H9 (cell line): ENCODE measurements at regions not wholly inside any gene's neighbourhood (a gene's known extent, or its start where the extent isn't known, plus 50 kb on each side); places are given as distances from the start of the nearest gene placed in this dataset.

Source experiments
- DNase-seq: peaks from one replicate; pipeline ENCODE4 v3.0.0-alpha.2; 2017
- H2AFZ ChIP-seq: one replicate; pipeline ENCODE4 v1.6.1; 2013; ENCODE audit warnings: mild to moderate bottlenecking, low read length, control low read depth, moderate library complexity
- H2AK5ac ChIP-seq: 2 replicates; pipeline ENCODE4 v1.6.1; 2013; ENCODE audit warnings: low read length, control low read depth, mixed read lengths; ENCODE audit not compliant: insufficient read length
- H2BK120ac ChIP-seq: one replicate; pipeline ENCODE4 v1.6.1; 2013; ENCODE audit warnings: low read depth, mild to moderate bottlenecking, low read length, control low read depth, inconsistent platforms; ENCODE audit not compliant: poor library complexity, severe bottlenecking
- H2BK12ac ChIP-seq: 2 replicates; pipeline ENCODE4 v1.6.1; 2013; ENCODE audit warnings: low read length, control low read depth, mixed read lengths, low read depth; ENCODE audit not compliant: insufficient read length
- H2BK15ac ChIP-seq: 2 replicates; pipeline ENCODE4 v1.6.1; 2013; ENCODE audit warnings: low read depth, low read length, control low read depth
- H2BK20ac ChIP-seq: one replicate; pipeline ENCODE4 v1.6.1; 2013; ENCODE audit warnings: low read depth, mild to moderate bottlenecking, low read length, control low read depth, inconsistent platforms; ENCODE audit not compliant: poor library complexity, severe bottlenecking
- H2BK5ac ChIP-seq: 2 replicates; pipeline ENCODE4 v1.6.1; 2013; ENCODE audit warnings: low read length, control low read depth, mixed read lengths; ENCODE audit not compliant: insufficient read length
- H3K14ac ChIP-seq: 2 replicates; pipeline ENCODE4 v1.6.1; 2013; ENCODE audit warnings: low read length, control low read depth; ENCODE audit not compliant: insufficient read depth
- H3K18ac ChIP-seq: 2 replicates; pipeline ENCODE4 v1.6.1; 2013; ENCODE audit warnings: low read depth, mild to moderate bottlenecking, mixed read lengths, low read length, control low read depth; ENCODE audit not compliant: insufficient read length
- H3K23ac ChIP-seq: 2 replicates; pipeline ENCODE4 v1.6.1; 2013; ENCODE audit warnings: low read length, control low read depth, mixed read lengths, low read depth; ENCODE audit not compliant: insufficient read length
- H3K23me2 ChIP-seq: 2 replicates; pipeline ENCODE4 v1.6.1; 2013; ENCODE audit warnings: low read depth, mild to moderate bottlenecking, mixed read lengths, low read length, control low read depth; ENCODE audit not compliant: insufficient read length, poor library complexity, severe bottlenecking
- H3K27ac ChIP-seq: 2 replicates; pipeline ENCODE4 v1.5.1; 2013; ENCODE audit warnings: low read length, control low read depth, mixed read lengths, low read depth; ENCODE audit not compliant: insufficient read length
- H3K27me3 ChIP-seq: 2 replicates; pipeline ENCODE4 v1.6.1; 2013; ENCODE audit warnings: low read length, control low read depth, inconsistent platforms; ENCODE audit not compliant: insufficient read depth
- H3K4ac ChIP-seq: 2 replicates; pipeline ENCODE4 v1.6.1; 2013; ENCODE audit warnings: low read depth, mild to moderate bottlenecking, control low read depth, inconsistent platforms, low read length, moderate library complexity
- H3K4me1 ChIP-seq: 2 replicates; pipeline ENCODE4 v1.6.1; 2013; ENCODE audit warnings: low read length, control low read depth, inconsistent platforms; ENCODE audit not compliant: insufficient read depth
- H3K4me2 ChIP-seq: 2 replicates; pipeline ENCODE4 v1.6.1; 2013; ENCODE audit warnings: low read length, control low read depth, mixed read lengths; ENCODE audit not compliant: insufficient read length, insufficient read depth
- H3K56ac ChIP-seq: 2 replicates; pipeline ENCODE4 v1.6.1; 2013; ENCODE audit warnings: low read depth, mild to moderate bottlenecking, mixed read lengths, low read length, control low read depth; ENCODE audit not compliant: insufficient read length
- H3K79me1 ChIP-seq: 2 replicates; pipeline ENCODE4 v1.6.1; 2013; ENCODE audit warnings: low read depth, mild to moderate bottlenecking, moderate library complexity, low read length, control low read depth, inconsistent platforms; ENCODE audit not compliant: insufficient read depth, poor library complexity, severe bottlenecking
- H3K79me2 ChIP-seq: 2 replicates; pipeline ENCODE4 v1.6.1; 2013; ENCODE audit warnings: low read length, control low read depth, inconsistent platforms; ENCODE audit not compliant: insufficient read depth
- H3K9ac ChIP-seq: 2 replicates; pipeline ENCODE4 v1.6.1; 2013; ENCODE audit warnings: low read length, control low read depth, mixed read lengths; ENCODE audit not compliant: insufficient read length; ENCODE audit errors: extremely low read depth
- H3K9me3 ChIP-seq: one replicate; pipeline ENCODE4 v1.6.1; 2013; ENCODE audit warnings: low read depth, low read length, inconsistent platforms; ENCODE audit not compliant: control insufficient read depth
- H3T11ph ChIP-seq: one replicate; pipeline ENCODE4 v1.6.1; 2013; ENCODE audit warnings: mild to moderate bottlenecking, low read length, control low read depth, inconsistent platforms
- H4K20me1 ChIP-seq: one replicate; pipeline ENCODE4 v1.6.1; 2013; ENCODE audit not compliant: control insufficient read depth, insufficient read length, insufficient read depth
- H4K5ac ChIP-seq: 2 replicates; pipeline ENCODE4 v1.6.1; 2013; ENCODE audit warnings: low read depth, mild to moderate bottlenecking, mixed read lengths, low read length, control low read depth; ENCODE audit not compliant: insufficient read length
- H4K8ac ChIP-seq: replicated peaks from 2 replicates; pipeline ENCODE4 v1.6.1; 2013; ENCODE audit warnings: low read length, control low read depth, mixed read lengths, low read depth; ENCODE audit not compliant: insufficient read length
- H4K91ac ChIP-seq: 2 replicates; pipeline ENCODE4 v1.6.1; 2013; ENCODE audit warnings: low read depth, mild to moderate bottlenecking, moderate library complexity, mixed read lengths, low read length, control low read depth; ENCODE audit not compliant: insufficient read length
- H3K27ac Mint-ChIP-seq, 3 experiments: 2 replicates in 2 of 3; 3 replicates in 1 of 3; pipeline ENCODE4 v1.8.0; 2020 to 2021; ENCODE audit warnings: mixed read lengths in 3 of 3, mild to moderate bottlenecking in 1 of 3, moderate library complexity in 1 of 3
- H3K27me3 Mint-ChIP-seq: 2 replicates; pipeline ENCODE4 v1.8.0; 2021; ENCODE audit warnings: low read depth, mild to moderate bottlenecking, moderate library complexity, mixed read lengths
- H3K36me3 Mint-ChIP-seq, 3 experiments: 2 replicates in 2 of 3; 3 replicates in 1 of 3; pipeline ENCODE4 v1.8.0; 2020 to 2021; ENCODE audit warnings: low read depth in 3 of 3, mixed read lengths in 3 of 3; ENCODE audit not compliant: insufficient read depth in 1 of 3
- H3K4me1 Mint-ChIP-seq, 2 experiments: 2 replicates each; pipeline ENCODE4 v1.8.0; 2020; ENCODE audit warnings: mixed read lengths in 2 of 2
- H3K4me3 Mint-ChIP-seq, 2 experiments: 2 replicates in 1 of 2; 3 replicates in 1 of 2; pipeline ENCODE4 v1.8.0; 2020 to 2021; ENCODE audit warnings: mild to moderate bottlenecking in 2 of 2, mixed read lengths in 2 of 2, moderate library complexity in 1 of 2
- H3K9me3 Mint-ChIP-seq, 2 experiments: 2 replicates in 1 of 2; 3 replicates in 1 of 2; pipeline ENCODE4 v1.8.0; 2020; ENCODE audit warnings: mild to moderate bottlenecking in 2 of 2, mixed read lengths in 2 of 2, moderate library complexity in 1 of 2
- CTCF ChIP-seq: fragments of 200-600 bp; sonication (generic); conservative IDR thresholded peaks from 3 replicates; pipeline ENCODE4 v1.8.0; 2021; ENCODE audit warnings: antibody characterized with exemption, mild to moderate bottlenecking
- WGBS: extraction: QIAGEN DNeasy Blood & Tissue Kit; methylation state at CpG from one replicate; pipeline ENCODE4 v1.1.7; 2013; ENCODE audit warnings: missing lambda C conversion rate, low lambda C conversion rate, mixed read lengths; ENCODE audit not compliant: insufficient read length; ENCODE audit errors: extremely low coverage; 5-methylcytosine and 5-hydroxymethylcytosine counted together

GRCh38 chr20:6837730-6838129 lies 70.2 kb downstream of the BMP2 start:
- Histone ChIP-seq H3K79me2 (no peaks in the 10 kb centered on the region), H2BK5ac (no peak overlapping the region), H3K4ac (no peak overlapping the region), H3K79me1 (no peaks in the 10 kb centered on the region), H3K14ac (no peak overlapping the region), H2AK5ac (no peak overlapping the region), H3K23me2 (no peaks in the 10 kb centered on the region), H2BK20ac (no peak overlapping the region), H3K27me3 (no peaks in the 10 kb centered on the region; the same call in 1 of the 2 replicates), H2BK15ac (no peak overlapping the region), H3K9me3 (no peaks in the 10 kb centered on the region), H2BK12ac (no peak overlapping the region), H3K23ac (no peak overlapping the region), H4K20me1 (no peaks in the 10 kb centered on the region), H3K18ac (no peak overlapping the region), H3T11ph (no peak overlapping the region), H3K9ac (no peak overlapping the region), H4K5ac (no peak overlapping the region), H2AFZ (no peak overlapping the region), H4K91ac (no peak overlapping the region), H3K27ac (no peak overlapping the region), H3K4me2 (no peak overlapping the region), H4K8ac (no peak overlapping the region), H2BK120ac (no peak overlapping the region), H3K56ac (no peak overlapping the region), H3K4me1 (no peaks in the 10 kb centered on the region)
- no CpG with 5 or more reads among the region's 2 CpGs for WGBS
- no peak overlapping the region for H3K4me3 Mint-ChIP-seq
- no peaks in the 10 kb centered on the region for H3K27me3 Mint-ChIP-seq
- H3K27ac Mint-ChIP-seq: no peak overlapping the region
- H3K36me3 Mint-ChIP-seq: no peaks in the 10 kb centered on the region
- H3K9me3 Mint-ChIP-seq: no peaks in the 10 kb centered on the region
- peaks cover 6 to 23% of the 10 kb centered on the region in 2 experiments for H3K4me1 Mint-ChIP-seq
- no peak for DNase-seq
- TF ChIP-seq CTCF: no peak
